A204.1 (cell line): ENCODE measurements at regions not wholly inside any gene's neighbourhood (a gene's known extent, or its start where the extent isn't known, plus 50 kb on each side); places are given as distances from the start of the nearest gene placed in this dataset.

ENCODE experiments used
- FAIRE-seq: peaks from 2 replicates; lab custom pipeline; 2012; peaks lifted over from hg19 to GRCh38; lab: Jason Lieb, UNC

DNA sequence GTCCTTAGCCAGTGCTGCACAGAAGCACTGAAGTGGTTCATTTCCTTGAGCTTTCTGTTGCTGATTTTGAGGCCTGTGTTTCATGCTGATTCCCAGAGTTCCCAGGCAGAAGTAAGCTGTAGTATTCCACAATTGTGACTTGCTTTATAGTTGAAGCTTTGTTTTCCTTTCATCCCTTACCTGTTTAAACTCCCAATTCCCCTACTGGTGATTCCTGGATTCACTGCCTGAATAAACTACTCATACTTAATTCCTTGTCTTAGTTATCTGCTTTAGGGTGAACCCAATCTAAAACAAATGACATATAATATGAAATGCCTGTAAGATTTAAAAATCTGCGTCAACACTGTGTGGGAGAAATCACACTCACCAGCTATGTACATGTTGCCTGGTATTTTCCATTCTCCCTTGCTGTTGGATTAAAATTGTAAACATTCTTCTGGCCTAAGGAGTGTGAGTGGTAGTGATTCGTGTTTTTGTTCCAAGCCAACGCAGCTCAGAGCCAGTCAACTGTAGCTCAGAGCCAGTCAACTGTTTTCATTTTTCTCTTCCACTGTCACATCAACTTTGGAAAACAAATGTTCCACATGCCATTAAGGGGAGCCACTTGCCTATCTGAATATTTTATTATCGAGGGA is 879.4 kb downstream of the MRPL39 start:
- no peak for FAIRE-seq

DNA sequence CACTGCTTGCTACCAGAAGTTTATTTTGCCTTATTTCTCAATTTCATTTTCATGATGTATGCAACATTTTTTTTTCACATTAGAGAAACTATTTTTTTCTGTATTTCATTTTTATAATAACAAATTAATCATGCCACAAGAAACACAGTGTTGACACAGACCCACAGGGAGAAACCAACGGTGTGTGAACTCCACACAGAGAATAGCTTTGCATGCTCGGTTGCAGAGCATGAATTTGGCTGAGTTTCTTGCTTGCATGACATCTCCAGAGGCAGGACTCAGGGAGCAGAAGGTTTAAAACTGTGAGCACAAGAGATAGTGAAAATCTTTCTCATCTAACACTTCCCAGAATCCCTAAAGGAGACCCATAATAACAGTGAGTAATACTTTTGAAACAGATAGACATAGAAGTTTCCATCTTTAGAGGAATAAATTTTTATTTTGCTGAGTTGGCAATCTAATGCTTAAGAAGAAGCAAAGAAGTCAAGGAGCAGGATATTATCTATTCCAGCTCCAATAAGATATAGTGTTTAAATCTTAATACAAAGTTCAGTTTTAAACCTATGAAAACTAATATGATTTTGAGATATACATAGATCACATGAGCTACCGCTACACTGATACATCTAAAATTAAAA is 890.9 kb downstream of the MRPL39 start:
- FAIRE-seq, result no peak

DNA sequence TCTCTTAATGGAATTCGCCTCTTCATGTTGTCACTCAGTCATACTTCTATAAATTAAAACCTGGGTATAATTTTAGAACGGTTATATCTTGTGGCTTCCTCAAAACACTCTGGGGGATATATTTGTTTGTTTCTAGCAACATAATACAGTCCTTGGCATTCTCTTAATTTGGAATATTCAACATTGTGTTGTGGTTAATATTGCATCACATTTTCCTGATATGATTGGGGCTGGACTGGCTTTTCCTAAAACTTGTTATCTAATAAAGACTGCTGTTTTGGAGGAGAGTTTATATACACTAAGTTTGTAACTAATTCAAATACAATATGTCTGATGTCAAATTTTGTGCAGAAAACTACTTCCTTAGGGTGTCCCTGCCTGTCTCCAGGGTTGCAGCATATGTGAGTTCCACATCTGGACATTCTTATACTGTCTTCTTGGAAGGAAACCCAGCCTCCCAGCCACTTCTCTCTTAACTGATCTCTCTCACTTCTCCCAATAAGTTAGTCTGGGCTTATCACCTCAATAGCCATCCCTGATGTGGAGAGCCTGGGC is 892.6 kb downstream of the MRPL39 start:
- no peak for FAIRE-seq

DNA sequence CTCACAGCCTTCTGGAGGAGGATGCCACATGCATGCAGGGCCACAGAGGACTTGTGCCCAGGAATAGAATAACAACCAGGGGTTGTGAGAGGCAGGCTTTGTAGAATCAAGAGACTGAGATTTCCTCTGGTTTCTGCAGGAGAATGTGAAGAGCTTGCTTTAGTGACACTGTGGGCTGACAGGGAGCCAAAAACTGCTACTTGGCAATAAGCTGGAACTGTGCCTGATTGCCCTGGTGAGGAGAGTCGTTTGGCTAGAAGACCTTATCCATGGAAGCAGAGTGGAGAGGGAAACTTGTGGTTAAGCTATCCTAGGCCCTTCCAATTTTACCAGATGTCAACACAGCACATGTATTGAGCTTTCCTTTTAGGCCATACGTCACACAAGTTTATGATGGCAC is 902.1 kb downstream of the MRPL39 start:
- FAIRE-seq, result no peak

DNA sequence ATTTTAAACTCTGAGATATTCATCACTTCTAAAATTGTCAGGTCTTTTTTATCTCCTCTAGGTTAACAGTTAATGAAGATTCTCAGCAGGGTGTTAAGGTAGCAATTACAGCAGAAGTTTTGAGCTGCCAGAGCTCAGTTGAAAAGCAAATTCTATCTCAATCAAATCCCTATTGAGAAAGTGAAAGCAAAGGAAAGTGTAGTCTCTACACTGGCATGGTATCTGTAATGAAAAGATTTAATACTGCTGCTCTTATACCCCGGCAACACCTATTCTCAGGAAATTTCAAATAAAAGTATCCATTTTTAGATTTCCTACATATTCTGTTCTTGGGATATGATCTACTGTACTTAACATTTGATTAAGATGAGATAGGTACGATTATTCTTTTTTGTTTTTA is 913.5 kb downstream of the MRPL39 start:
- peak; percentile 98 for FAIRE-seq

DNA sequence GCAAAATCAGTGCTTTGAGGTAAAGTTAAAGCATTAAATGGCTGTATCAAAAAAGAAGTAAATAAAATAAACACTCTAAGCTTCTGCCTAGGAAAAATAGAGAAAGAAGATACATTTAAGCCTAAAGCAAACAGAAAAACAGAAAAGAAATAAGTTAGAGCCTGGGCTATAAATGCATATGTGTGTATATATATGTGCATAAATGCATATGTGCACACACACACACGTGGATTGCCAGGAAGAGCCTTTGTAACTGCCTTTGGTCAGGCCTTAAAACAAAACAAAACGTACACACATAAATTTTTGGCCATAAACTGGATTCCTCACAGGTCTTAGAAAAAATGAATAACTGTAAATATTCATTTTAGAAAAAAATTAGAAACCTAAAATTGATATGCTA is 925.8 kb downstream of the MRPL39 start:
- FAIRE-seq, result no peak

DNA sequence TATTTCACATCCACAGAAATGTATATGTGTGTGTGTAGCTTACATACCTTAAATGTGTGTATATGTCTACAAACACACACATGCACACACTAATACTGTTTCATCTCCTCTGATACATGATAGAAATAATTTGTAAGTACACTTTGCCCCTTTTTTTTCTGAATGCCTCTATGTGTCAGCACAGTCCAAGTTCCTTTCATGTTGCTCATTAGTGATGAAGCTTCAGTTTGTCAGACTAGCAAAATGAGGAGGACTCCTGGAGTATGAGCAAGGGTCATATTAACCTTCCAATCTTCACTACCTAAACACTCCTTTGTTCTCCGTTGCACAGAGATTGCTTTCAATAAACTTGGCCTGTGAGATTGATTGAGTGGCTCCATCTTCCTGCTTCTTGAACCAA is 935.4 kb downstream of the MRPL39 start:
- no peak for FAIRE-seq

DNA sequence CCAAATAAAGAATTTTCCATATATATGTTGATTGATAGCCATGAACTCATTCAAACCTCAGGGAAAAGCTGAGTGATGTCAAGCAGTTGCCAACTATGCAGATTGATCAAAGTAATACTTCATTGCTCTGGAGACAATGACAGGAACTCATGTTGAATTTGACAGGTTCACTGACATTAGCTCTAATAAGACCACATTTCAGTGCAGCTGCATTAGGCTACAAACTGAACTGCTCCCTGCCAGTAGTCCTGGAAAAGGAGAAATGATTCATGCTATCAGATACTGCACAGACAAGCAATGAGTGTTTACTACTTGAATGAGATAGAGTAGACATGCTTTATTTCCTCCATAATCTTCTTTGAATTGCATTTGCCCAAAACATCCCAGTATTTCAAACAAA is 948.4 kb downstream of the MRPL39 start:
- no peak for FAIRE-seq

DNA sequence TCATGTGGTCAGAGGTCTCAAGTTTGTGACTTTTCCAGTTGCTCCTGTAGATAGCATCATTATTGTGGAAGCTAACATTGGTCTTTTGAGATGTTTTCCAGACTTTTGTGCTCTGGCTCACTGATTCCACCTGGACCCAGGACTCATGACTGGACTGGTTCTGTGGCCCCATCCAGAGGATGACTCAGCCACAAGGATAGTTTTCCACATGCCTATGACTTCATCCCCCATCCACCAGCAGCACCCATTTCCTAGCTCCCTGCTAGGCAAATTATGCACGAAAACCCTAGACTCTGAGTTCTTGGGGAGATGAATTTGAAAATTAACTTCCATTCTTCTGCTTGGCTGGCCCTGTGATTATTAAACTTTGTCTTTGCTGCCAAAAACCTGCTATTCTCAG is 949.3 kb downstream of the MRPL39 start:
- FAIRE-seq, result no peak

DNA sequence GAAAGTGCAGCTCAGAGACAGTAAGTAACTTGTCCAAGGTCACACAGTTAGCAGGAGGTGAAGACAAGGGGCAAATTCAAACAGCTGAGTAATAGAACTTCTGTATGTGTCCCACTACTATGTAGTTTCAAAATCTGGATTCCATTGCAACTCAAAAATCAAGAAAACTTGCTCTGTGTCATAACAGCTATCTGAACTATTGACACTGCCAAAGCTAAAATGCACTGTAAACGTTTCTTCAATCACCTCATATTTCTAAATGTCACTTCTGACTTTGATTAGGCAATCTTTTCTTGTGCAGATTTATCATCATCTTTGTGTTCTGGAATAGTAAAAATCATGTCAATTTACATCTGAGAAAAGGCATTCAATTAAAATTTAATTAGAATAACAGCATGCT is 957.6 kb downstream of the MRPL39 start:
- no peak for FAIRE-seq

DNA sequence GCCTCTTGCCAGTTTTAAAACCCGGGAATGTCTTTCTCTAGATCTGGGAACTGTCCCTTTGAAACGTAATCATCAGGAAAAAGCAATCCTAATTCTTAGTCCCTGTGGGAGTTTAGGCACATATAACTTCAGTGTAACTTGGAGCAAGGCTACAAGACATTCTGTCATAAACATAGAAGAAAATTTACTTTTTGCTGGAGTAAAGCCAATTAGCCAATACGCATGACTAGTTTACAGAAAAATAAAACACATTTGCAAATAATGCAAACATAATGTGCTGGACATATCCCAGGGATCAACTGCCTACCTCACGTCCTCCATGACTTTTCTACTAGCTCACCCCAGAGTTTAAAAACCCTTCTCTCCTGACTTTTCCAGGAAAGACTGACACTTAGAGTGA is 970.6 kb downstream of the MRPL39 start:
- FAIRE-seq, result no peak

DNA sequence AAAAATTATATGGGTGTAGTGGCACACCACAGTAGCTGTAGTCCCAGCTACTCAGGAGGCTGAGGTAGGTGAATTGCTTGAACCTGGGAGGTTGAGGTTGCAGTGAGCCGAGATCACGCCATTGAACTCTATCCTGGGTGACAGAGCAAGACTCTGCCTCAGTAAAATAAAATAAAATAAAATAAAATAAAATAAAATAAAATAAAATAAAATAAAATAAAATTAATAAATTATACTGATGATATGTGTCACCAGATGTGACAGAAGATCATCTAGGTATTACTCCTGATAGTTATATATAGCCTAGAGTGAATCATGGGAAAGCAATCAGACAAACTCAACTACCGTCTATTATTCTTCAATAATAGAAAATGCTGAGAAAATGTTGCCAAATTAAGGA is 972.5 kb downstream of the MRPL39 start:
- FAIRE-seq, result no peak

DNA sequence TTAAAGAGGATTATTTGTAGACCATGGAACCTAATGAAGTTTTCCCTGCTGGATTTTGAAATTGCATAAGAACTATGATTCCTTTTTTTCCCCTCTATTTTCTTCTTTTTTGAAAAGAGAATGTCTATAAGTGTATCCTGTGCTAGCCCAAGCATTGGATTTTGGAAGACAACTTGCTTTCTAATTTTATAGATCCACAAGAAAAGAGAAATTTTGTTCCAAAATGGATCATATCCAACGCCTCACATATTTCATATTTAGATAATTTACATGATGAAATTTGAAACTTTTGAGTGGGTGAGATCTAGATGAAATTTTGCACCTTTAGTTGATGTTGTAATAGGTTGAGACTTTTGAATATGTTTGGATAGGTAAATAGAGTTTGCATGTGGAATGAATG is 978.7 kb downstream of the MRPL39 start:
- no peak for FAIRE-seq

DNA sequence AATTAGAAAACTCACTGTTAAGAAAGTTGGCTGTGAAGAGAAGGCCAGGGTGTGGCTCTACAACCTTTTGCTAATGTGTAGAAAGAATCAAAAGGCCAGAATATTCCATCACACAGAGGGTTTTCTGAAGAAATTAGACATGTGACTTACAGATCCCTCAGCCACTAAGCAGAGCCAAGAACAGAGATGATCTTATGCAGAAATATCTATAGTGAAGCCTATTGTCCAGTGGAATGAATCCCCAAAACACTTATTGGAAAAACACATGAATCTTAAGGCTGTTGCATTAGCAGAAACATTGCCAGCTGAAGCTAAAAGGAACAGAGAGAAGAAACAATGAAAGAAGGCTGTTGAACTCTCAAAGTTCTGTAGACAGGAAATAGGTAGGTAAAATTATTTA is 979.2 kb downstream of the MRPL39 start:
- FAIRE-seq, result no peak

DNA sequence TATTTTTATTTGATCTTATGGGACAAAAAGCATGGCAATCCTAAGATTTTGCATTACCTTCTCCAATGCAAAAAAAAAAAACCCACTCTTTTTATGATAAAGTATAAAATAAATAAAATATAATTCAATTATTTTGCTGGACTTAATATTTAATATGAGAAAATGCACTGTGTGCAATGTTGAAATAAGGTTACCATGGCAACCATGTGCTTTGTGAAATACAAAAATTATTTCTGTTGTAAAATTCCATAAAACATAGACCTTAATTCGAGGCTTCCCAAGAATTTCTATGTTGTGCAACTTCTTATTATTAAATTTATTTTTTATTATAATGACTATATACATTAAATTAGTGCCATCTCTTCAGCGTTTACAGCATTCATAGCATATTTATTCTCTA is 989.5 kb downstream of the MRPL39 start:
- FAIRE-seq, result no peak

DNA sequence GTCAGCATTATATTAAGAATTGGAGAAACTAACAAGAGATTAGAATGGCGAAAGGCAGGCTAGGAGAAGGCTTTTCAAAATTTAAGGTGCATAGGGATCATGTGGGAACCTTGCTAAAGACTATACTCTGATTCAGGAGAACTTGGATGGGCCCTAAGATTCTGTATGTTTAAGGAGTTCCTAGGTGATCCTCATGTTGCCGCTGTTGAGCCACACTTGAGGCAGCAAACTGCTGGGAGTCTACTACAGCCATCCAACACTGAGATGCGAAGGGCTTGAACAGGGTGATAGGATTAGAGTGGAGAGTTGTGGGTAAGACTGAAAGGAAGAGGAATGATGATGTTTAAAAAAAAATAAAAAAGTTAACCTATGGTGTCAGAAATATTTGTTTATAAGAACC is 1013.2 kb downstream of the MRPL39 start:
- FAIRE-seq, result no peak

DNA sequence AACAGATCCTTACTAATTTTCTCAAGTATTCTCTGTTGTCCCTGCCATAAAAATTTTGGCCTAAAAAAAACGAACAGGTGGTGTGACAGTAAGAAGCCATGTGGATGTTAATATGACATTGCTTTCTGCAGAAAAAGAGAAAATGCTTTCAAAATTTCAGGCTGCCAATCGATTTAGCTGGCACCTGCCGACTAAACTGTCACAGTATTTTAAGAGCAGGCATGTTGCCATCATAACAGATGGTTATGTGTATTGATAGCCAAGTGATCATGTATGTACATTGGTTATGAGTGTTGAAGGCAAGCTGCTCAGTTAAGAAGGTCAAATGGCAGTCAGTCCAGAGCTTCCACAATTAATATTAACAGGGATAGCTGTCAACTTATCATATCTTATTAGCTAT is 1017.0 kb downstream of the MRPL39 start:
- FAIRE-seq, result no peak

DNA sequence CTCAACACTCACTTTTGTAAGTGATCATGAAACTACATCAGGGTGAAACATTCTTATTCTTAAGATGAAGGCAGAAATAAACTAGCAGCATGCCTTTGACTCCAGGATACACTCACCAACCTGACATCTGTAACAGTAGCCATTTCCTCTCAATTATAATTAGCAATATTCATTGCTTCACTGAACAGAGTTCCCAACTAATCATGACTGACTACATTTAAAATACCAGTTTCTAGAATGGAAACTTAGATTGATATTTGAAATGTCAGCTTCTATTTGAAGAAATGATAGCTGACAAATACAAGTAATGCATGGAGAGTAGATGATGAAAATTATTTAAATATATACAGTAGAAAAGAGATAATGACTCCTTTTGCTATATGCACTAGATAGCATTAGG is 1023.8 kb downstream of the MRPL39 start:
- no peak for FAIRE-seq

DNA sequence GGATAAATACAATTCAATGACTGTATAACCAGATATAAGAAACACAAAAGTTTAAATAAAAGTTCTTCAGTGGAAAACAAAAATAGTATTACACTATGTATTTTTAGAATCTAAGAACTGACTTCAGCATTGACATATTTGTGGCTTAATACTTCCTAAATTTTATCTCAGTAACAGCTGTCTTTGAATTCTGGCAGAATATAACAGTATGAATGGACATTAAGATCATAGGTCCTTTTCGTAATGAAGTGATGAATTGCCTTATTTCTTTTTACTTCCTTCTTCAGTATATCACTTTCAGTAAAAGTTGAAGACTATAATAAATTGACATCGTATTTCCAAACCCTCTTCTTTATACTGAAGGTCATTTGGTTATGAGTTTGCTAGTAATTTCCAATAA is 1030.0 kb downstream of the MRPL39 start:
- FAIRE-seq, result no peak

DNA sequence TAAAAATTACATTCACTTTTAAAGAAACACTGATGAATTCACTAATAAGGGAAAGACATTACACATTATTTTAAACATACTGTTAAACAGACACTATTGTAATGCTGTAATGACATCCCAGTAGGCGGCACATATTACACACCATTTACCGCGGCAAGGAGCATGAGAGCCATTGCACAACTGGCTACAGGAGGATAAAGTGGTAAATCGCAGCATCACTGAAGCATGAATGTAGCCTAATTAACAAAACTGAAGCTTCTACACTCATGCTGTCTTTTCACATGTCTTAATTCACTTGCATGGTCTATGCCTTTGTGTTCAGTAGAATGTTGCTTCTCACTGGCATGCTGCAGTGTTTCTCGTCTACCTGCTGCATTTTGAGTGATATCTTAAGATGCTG is 1046.0 kb downstream of the MRPL39 start:
- no peak for FAIRE-seq

DNA sequence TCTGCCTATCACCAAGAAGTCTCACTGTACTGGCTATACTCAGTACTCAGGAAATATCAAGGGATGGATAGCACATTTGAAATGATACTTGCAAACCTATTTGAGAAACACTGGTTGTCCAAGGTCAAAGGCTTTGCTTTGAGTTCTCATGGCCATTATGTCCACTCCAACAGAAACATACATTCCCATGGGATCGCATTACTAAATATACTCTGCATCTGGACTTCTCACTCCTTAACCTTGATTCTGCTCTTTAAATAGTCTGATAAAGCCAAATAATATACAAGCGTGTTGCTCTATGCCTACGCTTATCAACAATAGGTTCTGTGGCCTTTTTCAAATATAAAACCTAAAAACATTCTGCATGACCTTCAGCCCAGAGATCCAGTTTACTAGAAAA is 1054.8 kb downstream of the MRPL39 start:
- no peak for FAIRE-seq

DNA sequence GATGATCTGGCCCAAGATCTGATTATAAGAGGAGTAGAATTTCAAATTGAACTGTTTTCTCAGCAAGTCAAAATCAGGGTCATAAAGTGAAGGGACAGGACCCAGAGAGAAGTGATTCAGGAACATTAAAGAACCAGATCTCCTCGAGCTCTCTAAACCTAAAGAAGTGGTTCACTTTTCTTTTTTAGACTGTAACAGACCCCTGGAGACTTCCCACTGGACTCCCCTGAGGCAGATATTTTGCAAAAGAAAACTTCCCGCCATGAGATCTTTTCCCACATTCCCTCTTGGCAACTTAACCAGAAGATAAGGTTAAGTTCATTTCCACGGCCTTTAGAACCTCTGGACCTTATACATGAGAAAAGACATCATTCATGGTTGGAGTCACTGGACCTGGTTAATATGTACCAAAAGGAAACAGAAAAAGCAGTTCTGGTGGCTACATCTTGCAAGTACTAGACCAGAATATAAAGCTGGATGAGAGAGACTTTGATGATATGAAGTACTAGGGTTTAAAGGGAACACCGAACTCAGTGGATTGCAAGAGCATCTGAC is 1061.4 kb downstream of the MRPL39 start:
- FAIRE-seq, result no peak

DNA sequence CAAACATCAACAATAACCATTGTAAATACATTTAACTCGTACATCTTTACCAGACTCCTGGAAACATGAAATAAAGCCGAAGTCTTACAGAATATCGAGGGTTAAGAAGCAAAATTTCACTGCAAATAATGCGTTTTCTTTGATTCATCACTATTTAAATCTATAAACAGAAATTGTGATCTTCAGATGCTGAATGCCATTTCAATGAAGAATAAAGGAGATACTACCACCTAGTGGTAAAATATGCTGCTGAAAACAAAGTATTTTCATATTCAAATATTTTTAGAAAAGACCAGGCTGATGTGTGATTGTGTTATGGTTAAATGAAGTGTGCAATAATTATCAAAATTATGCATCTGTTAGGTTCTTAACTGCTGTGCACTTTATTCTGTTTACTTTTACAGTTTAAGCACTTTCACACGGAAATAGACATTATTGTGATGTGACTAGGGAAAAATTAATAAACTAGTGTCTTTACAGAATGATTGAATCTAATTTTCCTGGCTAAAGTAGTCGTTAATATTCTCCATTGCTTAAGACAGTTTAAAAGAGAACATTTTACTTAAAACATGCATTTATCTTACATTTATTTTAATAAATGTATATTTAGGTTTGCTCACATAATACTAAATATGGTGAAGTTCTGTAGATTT is 1093.1 kb downstream of the MRPL39 start:
- peak; percentile 97 for FAIRE-seq
